NCI-H1436 (cell line): ENCODE measurements at regions not wholly inside any gene's neighbourhood (a gene's known extent, or its start where the extent isn't known, plus 50 kb on each side); places are given as distances from the start of the nearest gene placed in this dataset.

ENCODE experiments used
- DNase-seq: peaks from one replicate; lab custom pipeline; 2025; lab: John Stamatoyannopoulos, UW

- no peak for DNase-seq
Observed at GRCh38 chr2:71812736-71813135, 334.9 kb downstream of the CYP26B1 start.

DNA sequence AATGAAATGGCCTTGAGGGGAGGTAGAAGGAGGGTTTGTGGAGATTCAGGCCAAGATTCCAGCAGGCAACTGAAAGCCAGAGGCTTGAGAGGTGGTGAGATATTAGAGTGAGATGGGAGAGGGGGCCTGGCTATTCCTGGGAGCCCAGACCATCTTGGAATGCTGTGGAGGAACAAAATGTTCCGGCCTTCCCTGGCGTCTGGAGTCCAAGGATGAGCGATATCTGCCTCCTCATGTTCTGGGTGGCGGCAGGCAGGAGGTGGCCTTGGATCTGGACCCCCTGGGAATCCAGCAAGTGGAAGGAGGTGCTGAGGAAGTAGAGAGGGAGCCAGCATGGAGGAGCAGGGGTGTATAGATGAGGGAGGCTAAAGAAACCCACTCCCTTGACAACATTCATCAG lies 335.9 kb downstream of the CYP26B1 start:
- DNase-seq, result no peak

DNA sequence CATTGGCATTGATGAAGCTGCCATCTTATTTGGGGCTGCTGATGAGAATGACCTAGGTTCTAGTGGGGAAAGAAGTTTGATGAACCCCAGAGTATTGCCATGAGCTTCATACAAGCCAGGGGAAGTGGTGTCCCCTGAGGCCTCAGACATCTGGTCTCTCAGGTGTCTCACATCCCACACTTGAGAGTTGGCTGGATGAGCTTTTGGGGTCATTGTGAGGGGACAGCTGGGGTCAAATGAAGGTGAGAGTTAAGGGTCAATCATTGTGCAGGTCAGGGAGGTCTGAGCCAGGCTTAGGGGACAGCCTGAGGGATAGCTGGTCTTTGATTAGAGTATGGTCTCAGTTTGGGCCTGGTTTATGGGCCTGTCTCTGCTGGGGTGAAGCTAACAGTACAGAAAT lies 336.5 kb downstream of the CYP26B1 start:
- DNase-seq, result no peak

GRCh38 chr2:71807581-71808451 lies 339.8 kb downstream of the CYP26B1 start:
- no peak for DNase-seq

DNA sequence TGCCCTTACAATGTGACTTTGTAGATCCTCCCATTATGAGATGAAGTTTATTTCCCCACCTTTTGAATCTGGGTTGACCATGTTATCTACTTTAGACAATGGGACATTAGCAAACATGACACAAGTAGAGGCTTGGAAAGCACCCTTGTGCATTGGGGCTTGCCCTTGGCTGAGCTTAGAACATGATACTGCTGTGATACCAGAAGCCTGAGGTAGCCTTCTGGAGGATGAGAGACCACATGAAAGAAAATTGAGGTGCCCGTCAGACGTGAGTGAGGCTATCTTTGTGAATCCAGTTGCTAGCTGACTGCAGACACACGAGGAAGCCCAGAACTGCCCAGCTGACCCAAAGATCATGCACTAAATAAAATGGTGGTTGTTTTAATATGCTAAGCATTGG lies 341.2 kb downstream of the CYP26B1 start:
- DNase-seq, result no peak

- DNase-seq, result no peak
Observed at GRCh38 chr2:71804281-71804751, 343.3 kb downstream of the CYP26B1 start.

GRCh38 chr2:71803398-71803797 lies 344.3 kb downstream of the CYP26B1 start:
- DNase-seq, result no peak

DNA sequence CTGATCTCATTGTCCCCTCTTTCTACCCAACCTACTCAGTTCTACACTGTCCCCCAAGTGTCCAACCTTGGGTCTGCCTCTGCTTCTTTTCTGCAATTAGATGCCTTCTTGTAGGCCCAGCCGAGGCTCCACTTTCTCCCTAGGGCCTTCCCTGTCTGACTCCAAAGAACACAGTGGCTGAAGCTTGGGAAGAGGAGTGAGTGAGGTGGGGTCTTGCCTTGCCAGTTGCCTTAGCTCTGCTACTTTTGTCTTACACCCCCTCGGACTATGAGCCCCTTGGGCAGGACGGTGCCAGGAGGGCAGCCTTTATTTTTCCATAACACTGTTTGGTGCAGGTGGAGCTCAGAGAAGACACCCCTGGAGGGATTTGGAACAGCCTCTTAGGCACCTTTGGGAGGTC lies 345.1 kb downstream of the CYP26B1 start:
- no peak for DNase-seq

- DNase-seq, result no peak
Observed at GRCh38 chr2:71801969-71802368, 345.7 kb downstream of the CYP26B1 start.

GRCh38 chr2:71801556-71801955 lies 346.1 kb downstream of the CYP26B1 start:
- no peak for DNase-seq

- no peak for DNase-seq
Observed at GRCh38 chr2:71800851-71801250, 346.8 kb downstream of the CYP26B1 start.

DNA sequence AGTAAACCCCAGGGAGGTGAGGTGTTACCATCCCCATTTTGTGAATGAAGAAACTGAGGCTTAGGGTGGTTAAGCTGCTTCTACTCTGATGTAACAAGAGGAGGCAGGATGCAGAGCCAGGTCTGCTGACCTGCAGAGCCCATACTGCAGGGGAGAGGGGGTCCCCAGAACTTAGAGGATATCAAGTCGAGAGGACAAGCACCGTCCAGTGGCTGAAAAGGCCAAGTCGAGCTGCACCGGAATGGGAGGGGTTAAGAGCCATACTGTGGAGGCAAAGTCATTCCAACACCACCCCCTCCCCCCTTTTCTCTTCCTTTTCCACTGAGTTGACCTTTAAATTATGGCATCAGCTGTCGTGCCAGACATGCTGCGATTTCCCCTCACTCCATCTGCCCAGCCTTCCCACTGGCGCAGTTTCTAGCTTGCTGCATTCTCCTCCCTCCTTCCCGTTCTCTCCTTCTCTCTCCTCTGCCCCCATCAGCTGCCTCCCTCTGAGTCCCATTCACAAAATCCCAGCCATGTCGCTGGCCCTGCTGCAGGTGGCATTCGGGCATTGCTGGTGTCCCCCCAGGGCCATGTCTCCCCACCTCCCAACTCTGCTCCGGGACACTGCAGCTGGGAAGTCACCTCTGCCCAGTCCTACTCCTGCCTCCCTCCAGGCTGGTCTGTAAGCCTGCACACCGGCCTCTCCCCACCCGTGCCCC lies 346.9 kb downstream of the DYSF start:
- no peak for DNase-seq

DNA sequence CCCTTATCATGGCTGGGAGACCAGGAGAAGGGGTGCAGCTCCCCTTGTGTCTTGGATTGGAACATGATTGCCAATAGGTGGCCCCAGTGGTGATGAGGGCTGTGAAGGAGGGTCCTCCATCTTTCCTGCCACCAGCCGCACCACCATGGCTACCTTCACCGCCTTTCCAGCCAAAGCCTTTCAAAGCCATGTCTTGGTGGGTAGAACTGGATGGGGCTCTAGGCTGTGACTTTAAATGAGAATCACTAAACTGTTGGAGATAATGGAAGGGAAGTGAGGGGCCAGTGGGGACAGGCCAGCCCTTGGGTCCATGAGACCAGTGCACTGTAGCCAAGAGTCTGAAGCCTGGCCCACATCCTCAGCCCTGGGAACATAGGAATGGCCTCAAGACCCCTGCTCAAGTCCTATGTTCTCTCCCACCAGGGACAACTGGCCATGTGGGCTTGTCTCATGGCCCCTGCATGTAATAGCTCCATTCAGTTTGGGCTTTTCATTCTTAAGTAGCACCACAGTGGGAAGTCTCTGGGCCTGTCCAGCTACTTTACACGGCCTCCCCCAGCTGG lies 345.7 kb downstream of the DYSF start:
- no peak for DNase-seq

DNA sequence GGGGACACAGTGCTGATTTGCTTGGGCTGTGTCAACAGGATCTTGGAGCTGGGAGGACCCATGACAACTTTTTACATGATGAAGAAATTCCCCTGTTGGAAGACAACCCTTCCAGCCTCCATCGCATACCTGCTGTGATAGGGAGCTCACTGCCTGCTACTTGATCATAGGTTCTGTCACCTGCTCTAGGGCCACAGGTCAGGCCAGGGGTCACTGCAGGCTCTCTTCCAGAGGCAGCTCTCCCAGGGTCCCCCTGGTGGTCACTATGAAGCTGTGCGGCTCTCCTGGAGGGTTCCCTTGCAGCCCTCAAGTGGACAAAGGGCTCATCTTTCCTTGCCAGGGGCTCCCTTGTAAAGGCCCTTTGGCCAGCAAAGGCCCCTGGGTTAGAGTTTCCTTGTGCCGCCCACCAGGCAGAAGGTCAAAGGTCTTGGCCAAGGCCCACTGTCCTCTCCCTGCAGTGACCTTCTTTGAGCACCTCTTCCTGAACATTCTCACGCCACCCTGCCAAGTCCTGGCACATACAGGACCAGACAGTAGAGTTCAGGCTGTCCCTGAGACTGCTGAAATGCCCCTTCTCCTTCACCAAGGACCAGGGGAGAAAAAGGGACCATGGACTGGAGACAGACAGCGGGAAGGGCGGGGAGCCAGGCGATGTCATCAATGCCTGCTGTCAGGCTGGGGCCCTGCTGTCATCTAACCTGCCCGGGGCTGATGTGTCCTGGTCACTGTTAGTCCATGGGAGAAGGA lies 345.1 kb downstream of the DYSF start:
- DNase-seq, result no peak

DNA sequence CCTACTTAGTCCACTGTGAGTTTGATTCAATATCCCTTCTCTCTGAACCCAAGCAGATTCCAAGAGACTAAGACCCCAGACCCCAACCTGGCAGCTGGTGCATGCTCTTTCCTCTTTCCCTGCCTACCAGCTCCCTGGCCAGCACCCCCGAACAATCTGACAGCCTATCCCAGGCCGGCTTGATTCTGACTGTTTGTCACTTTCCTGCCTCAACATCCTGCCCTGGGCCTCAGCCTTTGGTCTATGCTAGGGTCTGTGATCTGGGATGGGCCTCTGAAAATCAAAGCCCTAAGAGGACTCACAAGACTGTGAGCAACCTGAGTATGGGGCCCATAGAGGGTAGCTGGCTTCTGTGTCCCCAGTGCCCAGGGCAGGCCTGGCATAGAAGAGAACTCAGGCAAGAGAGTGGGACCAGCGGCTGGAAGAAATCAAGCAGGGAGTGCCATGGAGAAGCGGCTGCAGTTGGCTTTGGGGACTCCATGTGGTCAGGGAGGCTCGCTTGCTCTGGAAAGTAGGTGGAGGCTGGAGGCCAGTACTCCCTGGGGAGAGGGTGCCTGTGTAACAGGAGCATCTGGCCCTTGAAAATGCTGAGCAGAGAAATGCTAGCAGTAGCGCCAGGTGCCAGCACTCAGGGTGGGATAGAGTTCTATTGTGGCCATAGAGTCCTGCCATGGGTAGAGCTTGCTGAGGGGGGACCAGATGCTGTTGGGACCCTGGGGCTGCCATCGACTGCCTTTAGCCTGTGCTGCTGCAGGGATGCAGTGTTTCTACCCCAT lies 343.9 kb downstream of the DYSF start:
- DNase-seq, result no peak

DNA sequence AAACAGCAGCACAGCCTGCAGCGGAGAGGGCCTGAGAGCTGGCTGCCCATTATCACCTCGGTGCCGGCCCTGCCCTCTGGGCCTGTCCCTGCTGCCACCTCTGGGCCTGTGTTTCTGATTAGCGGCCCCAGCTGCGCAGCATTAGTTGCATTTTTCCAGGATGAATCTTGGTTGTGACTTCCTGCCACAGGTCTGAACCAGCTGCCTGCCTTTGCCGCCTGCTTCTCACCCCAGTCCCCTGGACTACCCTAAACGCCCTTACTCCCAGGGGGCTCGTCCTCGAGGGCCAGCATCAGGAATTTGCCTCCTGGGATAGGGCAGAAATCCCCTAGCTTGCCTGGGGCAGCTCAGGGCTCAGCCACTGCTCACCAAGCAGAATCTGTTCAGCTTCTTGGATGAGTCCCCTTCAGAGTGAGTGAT lies 342.8 kb downstream of the DYSF start:
- no peak for DNase-seq

DNA sequence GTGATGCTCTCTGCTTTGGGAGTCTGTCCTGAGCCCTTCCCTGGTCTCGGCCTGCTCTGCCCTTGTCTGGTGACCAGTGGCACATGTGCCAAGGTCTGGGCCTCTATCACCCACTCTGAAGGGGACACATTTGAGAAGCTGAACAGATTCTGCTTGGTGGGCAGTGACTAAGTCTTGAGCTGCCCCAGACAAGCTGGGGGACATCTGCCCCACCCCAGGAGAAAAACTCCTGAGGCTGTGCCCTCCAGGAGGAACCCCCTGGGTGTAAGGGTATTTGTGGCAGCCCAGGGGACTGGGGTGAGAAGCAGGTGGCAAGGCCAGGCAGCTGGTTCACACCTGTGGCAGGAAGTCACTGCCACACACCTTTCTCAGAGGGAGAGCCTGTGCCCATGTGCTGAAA lies 342.1 kb downstream of the DYSF start:
- no peak for DNase-seq

DNA sequence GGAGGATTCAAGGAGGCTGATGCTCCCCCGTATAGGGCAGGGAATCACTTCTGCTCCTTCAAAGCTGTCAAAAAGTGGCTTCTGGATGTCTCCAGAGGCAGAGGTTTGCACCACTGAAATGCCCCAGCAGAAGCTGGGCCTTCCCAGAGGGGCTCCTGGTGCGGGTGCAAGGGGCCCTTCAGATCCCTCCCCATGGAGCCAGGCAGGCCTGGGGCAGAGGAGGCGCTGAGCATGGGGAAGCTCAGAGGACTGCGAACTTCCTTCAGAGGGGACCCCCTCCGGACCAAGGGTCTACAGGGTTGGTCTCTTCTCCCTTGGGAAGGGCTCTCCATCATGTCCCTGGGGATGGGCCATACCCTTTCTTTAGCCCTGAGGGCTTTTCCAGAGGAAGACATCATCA lies 341.2 kb downstream of the DYSF start:
- no peak for DNase-seq

GRCh38 chr2:71793926-71794325 lies 340.6 kb downstream of the DYSF start:
- DNase-seq, result no peak

- DNase-seq, result no peak
Observed at GRCh38 chr2:71792926-71793761, 339.8 kb downstream of the DYSF start.
